ENCODE measurements at regions not wholly inside any gene's neighbourhood (a gene's known extent, or its start where the extent isn't known, plus 50 kb on each side); places are given as distances from the start of the nearest gene placed in this dataset.

- no peak for DNase-seq
Observed at GRCh38 chr3:44023961-44024593, 217.6 kb upstream of the TOPAZ1 start.

- no peak for DNase-seq
Observed at GRCh38 chr3:44026220-44026865, 215.3 kb upstream of the TOPAZ1 start.

- no peak for DNase-seq
Observed at GRCh38 chr3:44029100-44029499, 212.6 kb upstream of the TOPAZ1 start.

GRCh38 chr3:44030285-44030684 lies 211.4 kb upstream of the TOPAZ1 start:
- DNase-seq: no peak

- DNase-seq: no peak
Observed at GRCh38 chr3:44030687-44031305, 210.9 kb upstream of the TOPAZ1 start.

- DNase-seq: no peak
Observed at GRCh38 chr3:44031387-44032380, 210.0 kb upstream of the TOPAZ1 start.

GRCh38 chr3:44032487-44032886 lies 209.2 kb upstream of the TOPAZ1 start:
- DNase-seq: no peak

GRCh38 chr3:44033123-44033522 lies 208.6 kb upstream of the TOPAZ1 start:
- DNase-seq: peak; percentile 65 to 86

- DNase-seq: no peak
Observed at GRCh38 chr3:44036850-44037249, 204.8 kb upstream of the TOPAZ1 start.

- DNase-seq: no peak
Observed at GRCh38 chr3:44039006-44039405, 202.7 kb upstream of the TOPAZ1 start.

- DNase-seq: no peak
Observed at GRCh38 chr3:44041726-44042125, 200.0 kb upstream of the TOPAZ1 start.

GRCh38 chr3:44042772-44043171 lies 198.9 kb upstream of the TOPAZ1 start:
- no peak for DNase-seq

GRCh38 chr3:44045476-44046275 lies 196.0 kb upstream of the TOPAZ1 start:
- peak; percentile 0 to 35 for DNase-seq

- no peak for DNase-seq
Observed at GRCh38 chr3:44047796-44048195, 193.9 kb upstream of the TOPAZ1 start.

GRCh38 chr3:44048196-44048924 lies 193.3 kb upstream of the TOPAZ1 start:
- no peak for DNase-seq

- DNase-seq: no peak
Observed at GRCh38 chr3:44048949-44049348, 192.7 kb upstream of the TOPAZ1 start.

- no peak for DNase-seq
Observed at GRCh38 chr3:44050101-44050500, 191.6 kb upstream of the TOPAZ1 start.

GRCh38 chr3:44050867-44051266 lies 190.8 kb upstream of the TOPAZ1 start:
- no peak for DNase-seq

GRCh38 chr3:44055951-44056350 lies 185.7 kb upstream of the TOPAZ1 start:
- DNase-seq: no peak

GRCh38 chr3:44056446-44057240 lies 185.0 kb upstream of the TOPAZ1 start:
- no peak for DNase-seq
